Spleen (tissue), 11 donors: ENCODE measurements at regions not wholly inside any gene's neighbourhood (a gene's known extent, or its start where the extent isn't known, plus 50 kb on each side); places are given as distances from the start of the nearest gene placed in this dataset.

Source experiments
- DNase-seq: peaks from one replicate; pipeline ENCODE4 v3.0.0-alpha.2; 2020
- H3K27ac ChIP-seq, 8 donors: fragments of 200-600 bp; sonication (generic) in 7 of 8; 1 replicate in 4 of 8; 2 replicates in 4 of 8; pipeline versions ENCODE4 v1.5.0 to v1.8.0; 2016 to 2021; ENCODE audit warnings: inconsistent platforms in 4 of 8, mild to moderate bottlenecking in 4 of 8, moderate library complexity in 1 of 8
- H3K27me3 ChIP-seq, 7 donors: fragments of 200-600 bp; sonication (generic) in 6 of 7; replicated peaks in 1 of 7; 1 replicate in 4 of 7; 2 replicates in 3 of 7; pipeline versions ENCODE4 v1.5.0 to v1.8.0; 2016 to 2021; ENCODE audit warnings: inconsistent platforms in 3 of 7, mild to moderate bottlenecking in 1 of 7
- H3K36me3 ChIP-seq, 6 donors: fragments of 200-600 bp; sonication (generic) in 5 of 6; 1 replicate in 4 of 6; 2 replicates in 2 of 6; pipeline versions ENCODE4 v1.5.0 to v1.8.0; 2016 to 2021; ENCODE audit warnings: inconsistent platforms in 2 of 6
- H3K4me1 ChIP-seq, 6 donors: fragments of 200-600 bp; sonication (generic) in 5 of 6; 1 replicate in 3 of 6; 2 replicates in 3 of 6; pipeline versions ENCODE4 v1.5.0 to v1.8.0; 2016 to 2021; ENCODE audit warnings: inconsistent platforms in 3 of 6
- H3K4me3 ChIP-seq, 8 donors: fragments of 200-600 bp; sonication (generic) in 7 of 8; 1 replicate in 4 of 8; 2 replicates in 4 of 8; pipeline versions ENCODE4 v1.5.0 to v1.8.0; 2016 to 2021; ENCODE audit warnings: inconsistent platforms in 4 of 8, mild to moderate bottlenecking in 4 of 8, moderate library complexity in 2 of 8
- H3K9me3 ChIP-seq, 8 donors: fragments of 200-600 bp; sonication (generic) in 7 of 8; 1 replicate in 4 of 8; 2 replicates in 4 of 8; pipeline versions ENCODE4 v1.5.0 to v1.8.0; 2016 to 2021; ENCODE audit warnings: inconsistent platforms in 4 of 8
- POLR2A ChIP-seq, 3 donors: fragments of 450-650 bp; IDR thresholded peaks; one replicate each; pipeline ENCODE4 v1.5.1; 2017; ENCODE audit warnings: antibody characterized with exemption in 3 of 3, mild to moderate bottlenecking in 1 of 3
- POLR2AphosphoS5 ChIP-seq, 3 donors: sonication (generic); formaldehyde crosslinking; IDR thresholded peaks; one replicate each; pipeline ENCODE4 v1.5.1; 2017; ENCODE audit warnings: antibody characterized with exemption in 3 of 3
- WGBS, 5 donors: extraction: QIAGEN DNeasy Blood & Tissue Kit in 3 of 5; methylation state at CpG; one replicate each; pipeline versions ENCODE4 v1.1.5 to v1.1.7; 2013 to 2018; 5-methylcytosine and 5-hydroxymethylcytosine counted together
- intact Hi-C: fragments of 100-400 bp; cut with DNase I; formaldehyde crosslinking; loops from one replicate; pipeline ENCODE4 v1.15.0; 2023; ENCODE audit warnings: low total_unique reads
- TF ChIP-seq, protein P1 (sequence below), 11 experiments: fragments of 200-600 bp in 7 of 11; fragments of 450-650 bp in 4 of 11; sonication (generic) in 4 of 11; IDR thresholded peaks in 8 of 11; conservative IDR thresholded peaks in 3 of 11; 1 replicate in 7 of 11; 2 replicates in 4 of 11; pipeline versions ENCODE4 v1.4.0 to v1.8.0; 2016 to 2021; ENCODE audit warnings: antibody characterized with exemption in 11 of 11, inconsistent platforms in 4 of 11, mild to moderate bottlenecking in 1 of 11
- donor health status: healthy with polysubstance abuse.
- donor health status: DM: no; HTN: no; CAD: no; lungs with moderate emphysema.
- donor health status: DM: no; HTN: no; CAD: no.
- donor health status: Bipolar disorder and iron deficiency.
- donor health status: healthy.
- donor health status: DM: no; HTN: no; CAD: no.
- donor health status: DM: yes; HTN: yes; CAD: no.

DNA sequence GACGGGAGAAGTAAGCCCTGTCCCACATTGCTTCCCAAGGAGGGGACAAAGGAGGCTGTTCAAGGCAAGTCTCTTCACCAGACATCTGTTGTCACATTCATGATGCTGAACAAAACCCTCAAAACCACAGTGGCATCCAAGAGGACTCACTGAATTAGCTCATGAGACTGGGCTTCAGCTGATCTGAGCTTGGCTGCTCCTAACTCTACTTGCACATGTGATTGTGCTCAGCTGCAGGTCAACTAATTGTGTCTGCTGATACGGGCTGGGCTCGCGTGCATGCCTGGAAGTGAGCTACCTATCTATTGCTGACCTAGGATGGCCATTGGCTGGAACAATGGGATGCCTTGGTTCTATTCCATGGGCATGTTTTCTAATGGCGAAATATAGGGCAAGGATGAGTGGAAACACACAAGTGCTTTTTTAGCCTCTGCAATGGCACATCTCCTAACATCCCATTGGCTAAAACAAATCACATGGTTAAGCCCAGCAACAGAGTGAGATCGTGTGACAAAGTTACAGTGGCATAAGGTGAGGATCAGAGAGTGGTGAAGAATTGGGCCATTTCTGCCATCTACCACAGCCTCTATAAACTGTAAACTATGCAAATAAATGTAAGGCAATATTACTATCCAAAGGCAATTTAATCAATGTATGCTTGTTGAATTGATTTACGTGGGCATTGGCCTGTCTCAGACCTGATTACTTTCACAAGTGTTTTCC lies 52.9 kb upstream of the CAPN13 start:
- TF ChIP-seq, protein P1, sequence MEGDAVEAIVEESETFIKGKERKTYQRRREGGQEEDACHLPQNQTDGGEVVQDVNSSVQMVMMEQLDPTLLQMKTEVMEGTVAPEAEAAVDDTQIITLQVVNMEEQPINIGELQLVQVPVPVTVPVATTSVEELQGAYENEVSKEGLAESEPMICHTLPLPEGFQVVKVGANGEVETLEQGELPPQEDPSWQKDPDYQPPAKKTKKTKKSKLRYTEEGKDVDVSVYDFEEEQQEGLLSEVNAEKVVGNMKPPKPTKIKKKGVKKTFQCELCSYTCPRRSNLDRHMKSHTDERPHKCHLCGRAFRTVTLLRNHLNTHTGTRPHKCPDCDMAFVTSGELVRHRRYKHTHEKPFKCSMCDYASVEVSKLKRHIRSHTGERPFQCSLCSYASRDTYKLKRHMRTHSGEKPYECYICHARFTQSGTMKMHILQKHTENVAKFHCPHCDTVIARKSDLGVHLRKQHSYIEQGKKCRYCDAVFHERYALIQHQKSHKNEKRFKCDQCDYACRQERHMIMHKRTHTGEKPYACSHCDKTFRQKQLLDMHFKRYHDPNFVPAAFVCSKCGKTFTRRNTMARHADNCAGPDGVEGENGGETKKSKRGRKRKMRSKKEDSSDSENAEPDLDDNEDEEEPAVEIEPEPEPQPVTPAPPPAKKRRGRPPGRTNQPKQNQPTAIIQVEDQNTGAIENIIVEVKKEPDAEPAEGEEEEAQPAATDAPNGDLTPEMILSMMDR (IDR thresholded peaks at IDR 0.05 in 8 of 11, conservative IDR thresholded peaks at IDR 0.05 in 3 of 11) = no peak
- TF ChIP-seq POLR2AphosphoS5 (IDR thresholded peaks at IDR 0.05) (no peak), POLR2A (IDR thresholded peaks at IDR 0.05) (no peak)
- 83 to 92% (median 88%) methylated on average over 6 to 7 of the region's 7 CpGs for WGBS, 5 donors
- no peak overlapping the region for H3K4me3 ChIP-seq
- no peaks in the 10 kb centered on the region for H3K36me3 ChIP-seq
- intact Hi-C loops = loop anchor here (5.0 to 10.0 kb wide), 2 partner anchors 305 to 472 kb away; no protein-coding TSS in a partner anchor
- H3K4me1 ChIP-seq = no peaks in the 10 kb centered on the region
- no peak overlapping the region for H3K27ac ChIP-seq
- DNase-seq = no peak
- H3K27me3 ChIP-seq = peaks cover 0 to 2% (median 0%) of the 10 kb centered on the region in 7 donors
- no peaks in the 10 kb centered on the region for H3K9me3 ChIP-seq
